OCI-LY1 (cell line): ENCODE measurements at regions not wholly inside any gene's neighbourhood (a gene's known extent, or its start where the extent isn't known, plus 50 kb on each side); places are given as distances from the start of the nearest gene placed in this dataset.

ENCODE experiments used
- H2AFZ ChIP-seq: fragments of 200-600 bp; sonication (generic), shearing (Covaris generic); 2 replicates; pipeline ENCODE4 v1.6.0; 2014; ENCODE audit warnings: antibody characterized with exemption, mild to moderate bottlenecking, low read length
- H3F3A ChIP-seq: fragments of 200-600 bp; sonication (generic), shearing (Covaris generic); 2 replicates; pipeline ENCODE4 v1.6.0; 2014; ENCODE audit warnings: mild to moderate bottlenecking, antibody characterized with exemption, low read length, moderate library complexity; ENCODE audit not compliant: insufficient read depth
- H3K27ac ChIP-seq: fragments of 200-600 bp; sonication (generic); 2 replicates; pipeline ENCODE4 v1.5.1; 2014; ENCODE audit warnings: low read length, mixed run types, mild to moderate bottlenecking, low read depth; ENCODE audit not compliant: poor library complexity, severe bottlenecking
- H3K27me3 ChIP-seq: fragments of 200-600 bp; sonication (generic); 2 replicates; pipeline ENCODE4 v1.6.0; 2014; ENCODE audit warnings: antibody characterized with exemption, mild to moderate bottlenecking, low read length, moderate library complexity; ENCODE audit not compliant: insufficient read depth
- H3K36me3 ChIP-seq: fragments of 200-600 bp; sonication (generic); 2 replicates; pipeline ENCODE4 v1.6.1; 2014; ENCODE audit warnings: mild to moderate bottlenecking, antibody characterized with exemption, low read length, moderate library complexity, mixed read lengths; ENCODE audit not compliant: insufficient read depth
- H3K4me1 ChIP-seq: fragments of 200-600 bp; sonication (generic); 2 replicates; pipeline ENCODE4 v1.5.1; 2014; ENCODE audit warnings: mild to moderate bottlenecking, low read length, moderate library complexity; ENCODE audit not compliant: insufficient read depth, severe bottlenecking
- H3K4me2 ChIP-seq: fragments of 200-600 bp; sonication (generic), shearing (Covaris generic); 2 replicates; pipeline ENCODE4 v1.6.1; 2014; ENCODE audit warnings: low read length
- H3K4me3 ChIP-seq: fragments of 200-600 bp; sonication (generic); 2 replicates; pipeline ENCODE4 v1.5.1; 2014; ENCODE audit warnings: low read length, low read depth, mild to moderate bottlenecking, mixed read lengths; ENCODE audit not compliant: poor library complexity, severe bottlenecking
- H3K79me2 ChIP-seq: fragments of 200-600 bp; shearing (Covaris generic); 2 replicates; pipeline ENCODE4 v1.6.1; 2016; ENCODE audit warnings: mixed run types, low read length, mixed read lengths; ENCODE audit not compliant: insufficient read depth
- H3K9ac ChIP-seq: fragments of 200-600 bp; sonication (generic), shearing (Covaris generic); 2 replicates; pipeline ENCODE4 v1.6.1; 2014; ENCODE audit warnings: mild to moderate bottlenecking, low read length, mixed read lengths
- H3K9me2 ChIP-seq: fragments of 200-600 bp; sonication (generic), shearing (Covaris generic); 2 replicates; pipeline ENCODE4 v1.6.1; 2014; ENCODE audit warnings: low read depth, mild to moderate bottlenecking, low read length, mixed read lengths
- H3K9me3 ChIP-seq: fragments of 200-600 bp; shearing (Covaris generic); 2 replicates; pipeline ENCODE4 v1.6.1; 2014; ENCODE audit warnings: low read length, mixed read lengths
- H4K20me1 ChIP-seq: fragments of 200-600 bp; sonication (generic), shearing (Covaris generic); 2 replicates; pipeline ENCODE4 v1.6.0; 2016; ENCODE audit warnings: mild to moderate bottlenecking, low read length; ENCODE audit not compliant: insufficient read depth
- CTCF ChIP-seq: fragments of 200-600 bp; sonication (generic), shearing (Covaris generic); IDR thresholded peaks from 2 replicates; pipeline ENCODE4 v1.5.1; 2017; ENCODE audit warnings: mild to moderate bottlenecking, antibody characterized with exemption, low read length, moderate library complexity, mixed read lengths
- EZH2 ChIP-seq: fragments of 200-600 bp; sonication (generic), shearing (Covaris generic); IDR thresholded peaks from 2 replicates; pipeline ENCODE4 v1.8.0; 2017; ENCODE audit warnings: borderline replicate concordance, mixed run types, mild to moderate bottlenecking, antibody characterized with exemption, low read length, moderate library complexity, mixed read lengths

- Histone ChIP-seq H3K27ac (no peak overlapping the region), H3K4me1 (peaks cover 2% of the 10 kb centered on the region), H3K27me3 (no peaks in the 10 kb centered on the region), H3K9me2 (no peaks in the 10 kb centered on the region; the same call in 1 of the 2 replicates), H3K9ac (no peak overlapping the region), H3K36me3 (no peaks in the 10 kb centered on the region), H3K4me3 (no peak overlapping the region), H3K9me3 (no peaks in the 10 kb centered on the region), H3K79me2 (no peaks in the 10 kb centered on the region), H3K4me2 (0 out of 2 replicates have a peak overlapping the region, but pooled peaks have one; percentile 27), H3F3A (no peaks in the 10 kb centered on the region), H2AFZ (no peak overlapping the region), H4K20me1 (no peaks in the 10 kb centered on the region)
- TF ChIP-seq EZH2 (no peak), CTCF (no peak)
Observed at GRCh38 chr6:92541448-92542060, 877.8 kb downstream of the EPHA7 start.

GRCh38 chr6:92538926-92539325 is 880.4 kb downstream of the EPHA7 start:
- no peaks in the 10 kb centered on the region for H3K9me3 ChIP-seq
- no peaks in the 10 kb centered on the region for H3F3A ChIP-seq
- H2AFZ ChIP-seq: no peak overlapping the region
- H3K9me2 ChIP-seq: no peaks in the 10 kb centered on the region
- no peak overlapping the region for H3K27ac ChIP-seq
- TF ChIP-seq EZH2: no peak
- TF ChIP-seq CTCF: no peak
- H3K4me3 ChIP-seq: no peak overlapping the region
- no peaks in the 10 kb centered on the region for H4K20me1 ChIP-seq
- H3K79me2 ChIP-seq: no peaks in the 10 kb centered on the region
- H3K9ac ChIP-seq: no peak overlapping the region
- peaks cover 4% of the 10 kb centered on the region for H3K4me1 ChIP-seq
- H3K36me3 ChIP-seq: no peaks in the 10 kb centered on the region
- no peak overlapping the region for H3K4me2 ChIP-seq
- H3K27me3 ChIP-seq: no peaks in the 10 kb centered on the region

- Histone ChIP-seq H3K4me2 (no peak overlapping the region), H3K9me3 (no peaks in the 10 kb centered on the region)
- TF ChIP-seq CTCF (no peak), EZH2 (no peak)
Observed at GRCh38 chr6:92538275-92538674, 881.1 kb downstream of the EPHA7 start.

More at GRCh38 chr6:92538275-92538674, 881.1 kb downstream of the EPHA7 start:
- Histone ChIP-seq H2AFZ (no peak overlapping the region), H3K9ac (no peak overlapping the region), H3K27ac (no peak overlapping the region), H3K4me1 (peaks cover 4% of the 10 kb centered on the region), H3K4me3 (no peak overlapping the region), H3K27me3 (no peaks in the 10 kb centered on the region), H3K36me3 (no peaks in the 10 kb centered on the region), H3F3A (no peaks in the 10 kb centered on the region), H4K20me1 (no peaks in the 10 kb centered on the region), H3K9me2 (no peaks in the 10 kb centered on the region), H3K79me2 (no peaks in the 10 kb centered on the region)
